ENCODE measurements at regions not wholly inside any gene's neighbourhood (a gene's known extent, or its start where the extent isn't known, plus 50 kb on each side); places are given as distances from the start of the nearest gene placed in this dataset.

DNA sequence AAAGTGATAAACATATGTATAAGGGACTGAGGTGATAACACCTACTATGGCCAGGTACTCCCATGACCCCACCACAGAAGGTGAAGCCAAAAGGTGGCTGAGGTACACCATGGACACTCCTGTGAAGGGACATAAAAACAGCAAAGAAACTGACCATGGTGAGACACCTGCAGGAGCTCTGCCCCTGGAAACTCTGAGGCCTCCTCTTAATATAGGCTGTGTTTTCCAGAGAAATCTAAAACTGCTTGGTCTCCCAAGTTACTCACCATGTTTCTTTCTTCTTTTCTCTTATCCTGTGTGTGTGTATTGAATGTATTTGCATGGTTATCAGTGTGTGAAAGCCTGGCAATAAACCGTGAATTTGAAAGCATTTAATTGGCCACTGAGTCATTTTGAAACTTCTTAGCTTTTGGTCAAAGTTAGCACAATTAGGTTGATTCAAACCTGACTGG lies 739.3 kb upstream of the GCFC2 start:
- no peak for DNase-seq (ENCODE audit: low read depth)

DNA sequence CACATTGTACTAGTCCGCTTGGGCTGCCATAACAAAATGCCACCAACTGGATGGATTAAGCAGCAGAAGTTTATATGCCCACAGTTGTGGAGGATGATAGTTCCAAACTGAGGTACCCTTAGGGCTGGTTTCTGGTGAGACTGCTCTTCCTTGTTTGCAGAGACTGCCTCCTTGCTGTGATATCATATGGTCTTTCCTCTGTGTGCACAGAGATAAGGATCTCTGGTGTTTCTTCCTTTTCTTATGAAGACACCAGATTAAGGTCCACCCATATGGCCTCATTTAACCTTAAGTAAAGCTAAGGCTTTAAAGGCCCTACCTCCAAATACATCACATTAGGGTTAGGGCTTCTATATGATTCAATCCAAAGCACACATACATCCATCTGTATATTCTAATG lies 738.2 kb upstream of the GCFC2 start:
- DNase-seq (ENCODE audit: low read depth): no peak

DNA sequence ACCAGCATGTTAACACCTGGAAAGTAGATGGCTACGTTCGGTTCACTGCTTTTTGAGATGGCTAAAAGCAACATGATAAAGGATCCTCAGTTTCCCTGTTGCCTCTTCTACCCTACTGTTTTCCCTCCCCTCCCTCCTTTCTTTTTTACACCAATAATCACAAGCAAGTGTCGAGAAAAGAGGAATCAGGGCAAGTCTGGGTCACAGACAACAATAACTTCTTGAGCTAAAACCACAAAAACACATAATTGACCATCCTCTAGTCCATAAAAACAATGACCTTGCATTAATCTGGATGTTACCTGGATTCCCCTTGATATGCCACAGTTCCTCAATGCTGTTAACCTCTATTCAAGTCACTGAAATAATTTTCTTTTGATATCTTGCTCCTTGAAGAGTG lies 736.6 kb upstream of the GCFC2 start:
- no peak for DNase-seq (ENCODE audit: low read depth)

DNA sequence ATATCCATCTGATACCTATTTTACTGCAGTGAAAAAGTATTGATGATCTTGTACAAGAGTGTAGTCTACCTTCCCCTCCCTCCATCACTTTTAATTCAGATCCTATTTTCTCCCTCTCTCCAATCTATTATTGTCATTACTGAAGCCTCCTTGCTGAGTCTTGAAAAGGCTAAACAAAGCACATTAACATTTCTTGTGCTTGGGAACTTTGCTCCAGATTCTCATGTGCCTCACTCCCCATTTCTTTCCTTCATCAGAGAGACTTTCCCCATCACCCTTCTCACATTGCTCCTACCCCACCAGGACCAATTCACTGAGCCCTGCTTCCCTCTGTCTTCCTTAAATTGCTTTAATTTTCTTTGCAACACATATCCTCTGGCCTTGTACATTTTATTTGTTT lies 736.2 kb upstream of the GCFC2 start:
- no peak for DNase-seq (ENCODE audit: low read depth)

DNA sequence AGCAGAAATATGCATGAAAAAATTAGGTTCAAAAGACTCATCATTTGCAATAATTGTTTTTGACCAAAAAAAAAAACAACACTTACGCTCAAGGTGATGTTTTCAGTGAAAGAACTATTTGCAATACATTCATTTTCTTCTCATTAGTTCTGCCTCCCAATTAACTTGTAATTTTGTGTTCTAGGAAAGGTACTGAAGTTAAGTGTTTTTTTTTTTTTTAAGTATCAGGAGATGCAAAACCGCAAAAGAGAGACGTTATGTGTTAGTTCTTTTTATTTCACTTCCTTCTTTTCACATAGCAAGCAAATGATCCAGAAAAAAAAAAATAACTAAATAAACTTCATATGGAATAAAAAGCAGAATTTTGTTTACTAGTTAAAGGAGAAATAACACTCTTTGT lies 735.2 kb upstream of the GCFC2 start:
- DNase-seq (ENCODE audit: low read depth): no peak

DNA sequence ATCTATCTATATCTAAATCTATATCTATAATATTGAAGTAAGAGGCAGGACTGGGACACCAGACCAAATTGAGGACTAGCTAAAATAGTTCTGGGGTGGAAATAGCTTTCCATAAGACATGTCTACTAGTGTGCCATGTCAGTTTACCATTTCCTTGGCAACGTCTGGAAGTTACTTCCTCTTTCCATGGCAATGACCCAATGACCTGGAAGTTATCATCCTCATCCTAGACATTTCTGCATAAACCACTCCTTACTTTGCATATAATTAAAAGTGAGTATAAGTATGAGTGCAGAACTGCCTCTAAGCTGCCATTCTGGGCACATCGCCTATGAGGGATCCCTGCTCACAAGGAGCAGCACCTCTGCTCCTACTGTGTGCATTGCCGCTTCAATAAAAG lies 734.0 kb upstream of the GCFC2 start:
- no peak for DNase-seq (ENCODE audit: low read depth)

DNA sequence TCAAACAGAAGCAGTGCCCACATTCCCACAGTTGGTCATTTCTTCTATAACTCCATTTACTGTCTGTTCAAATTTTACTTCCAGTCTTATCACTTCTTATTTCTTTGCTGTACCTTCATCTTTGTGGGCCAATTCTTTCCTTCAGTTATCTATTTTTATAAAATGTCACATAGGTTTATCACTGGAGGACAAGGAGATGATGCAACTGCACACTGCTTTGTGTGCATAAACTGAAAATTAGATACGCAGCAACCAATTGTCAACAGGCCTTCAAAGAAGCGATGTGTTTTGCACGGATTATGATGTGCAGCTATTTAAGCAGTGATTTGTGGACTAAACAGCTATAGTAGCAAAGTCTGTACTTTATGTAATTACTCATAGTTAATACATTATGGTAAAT lies 726.8 kb upstream of the GCFC2 start:
- no peak for DNase-seq (ENCODE audit: low read depth)

DNA sequence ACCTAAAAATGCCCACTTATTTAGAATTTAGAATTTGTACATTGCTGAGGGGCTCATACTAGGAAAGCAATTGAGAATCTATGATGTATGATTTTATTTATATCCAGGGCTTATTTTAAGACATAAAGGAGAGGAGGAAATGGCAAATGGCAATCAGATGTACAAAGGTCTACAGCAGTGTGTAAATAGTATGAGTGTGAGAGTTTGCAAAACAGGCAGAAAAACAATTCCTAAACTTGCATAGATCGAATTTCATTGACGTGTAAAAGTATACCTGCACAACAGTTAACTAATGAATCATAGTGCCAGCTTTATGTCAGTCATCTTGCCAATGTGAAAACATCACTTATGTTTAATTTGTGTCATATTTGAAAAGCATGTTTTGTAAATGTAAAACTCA lies 718.7 kb upstream of the GCFC2 start:
- DNase-seq (ENCODE audit: low read depth): no peak

DNA sequence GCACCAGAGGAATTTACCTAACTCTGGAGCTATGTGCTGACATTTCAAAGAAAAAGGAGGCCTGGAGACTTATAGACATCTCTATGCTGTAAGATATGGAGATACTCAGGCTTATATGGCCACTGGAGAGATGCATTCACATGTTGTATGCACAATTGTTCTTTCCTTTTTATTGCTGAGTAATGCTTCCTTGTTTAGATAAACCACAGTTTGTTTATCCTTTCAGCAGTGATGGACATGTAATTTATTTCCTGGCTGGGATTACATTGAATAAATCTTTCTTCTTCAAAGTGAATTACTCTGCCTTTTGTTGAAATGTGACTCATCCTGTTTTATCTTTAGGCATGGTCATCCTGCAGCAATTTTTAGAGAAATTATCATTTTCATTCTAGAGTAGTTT lies 716.7 kb upstream of the GCFC2 start:
- DNase-seq (ENCODE audit: low read depth): no peak

DNA sequence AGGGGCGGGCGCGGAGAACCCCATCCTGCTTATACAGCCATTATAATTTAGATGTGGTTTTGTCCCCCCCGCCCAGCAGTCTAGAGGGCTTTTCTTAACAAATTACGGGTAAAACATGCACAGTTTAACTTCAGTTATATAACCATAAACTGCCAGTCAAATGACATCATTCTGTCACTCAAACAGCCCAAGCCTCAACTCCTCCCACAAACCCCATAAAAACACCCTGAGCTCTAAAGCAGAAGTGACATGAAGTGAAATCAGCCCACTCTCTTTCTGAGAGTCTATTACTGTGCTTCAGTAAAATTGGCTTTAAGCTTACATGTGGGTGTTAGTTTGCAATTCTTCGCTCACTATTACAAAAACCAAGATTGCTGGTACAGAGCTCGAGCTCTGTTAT lies 705.1 kb upstream of the GCFC2 start:
- no peak for DNase-seq (ENCODE audit: low read depth)

DNA sequence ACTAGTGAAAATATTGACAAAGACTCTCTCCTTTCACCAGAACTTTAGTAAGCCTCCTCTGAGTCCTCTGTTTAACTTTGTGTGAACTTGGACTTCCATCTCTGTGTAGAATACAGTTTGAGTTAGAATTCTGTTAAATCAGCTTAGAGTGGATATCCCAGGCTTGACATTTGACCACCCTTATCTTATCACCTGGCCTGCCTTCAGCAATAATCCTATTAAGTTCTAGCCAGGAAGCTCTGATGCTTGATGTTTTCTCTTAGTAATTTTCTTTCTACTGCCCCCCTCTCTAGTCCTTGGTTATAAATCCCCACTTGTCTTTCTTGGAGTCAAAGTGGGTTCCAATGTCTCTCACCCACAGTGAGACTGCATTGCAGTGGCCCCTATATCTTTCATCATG lies 702.7 kb upstream of the GCFC2 start:
- DNase-seq (ENCODE audit: low read depth): no peak

DNA sequence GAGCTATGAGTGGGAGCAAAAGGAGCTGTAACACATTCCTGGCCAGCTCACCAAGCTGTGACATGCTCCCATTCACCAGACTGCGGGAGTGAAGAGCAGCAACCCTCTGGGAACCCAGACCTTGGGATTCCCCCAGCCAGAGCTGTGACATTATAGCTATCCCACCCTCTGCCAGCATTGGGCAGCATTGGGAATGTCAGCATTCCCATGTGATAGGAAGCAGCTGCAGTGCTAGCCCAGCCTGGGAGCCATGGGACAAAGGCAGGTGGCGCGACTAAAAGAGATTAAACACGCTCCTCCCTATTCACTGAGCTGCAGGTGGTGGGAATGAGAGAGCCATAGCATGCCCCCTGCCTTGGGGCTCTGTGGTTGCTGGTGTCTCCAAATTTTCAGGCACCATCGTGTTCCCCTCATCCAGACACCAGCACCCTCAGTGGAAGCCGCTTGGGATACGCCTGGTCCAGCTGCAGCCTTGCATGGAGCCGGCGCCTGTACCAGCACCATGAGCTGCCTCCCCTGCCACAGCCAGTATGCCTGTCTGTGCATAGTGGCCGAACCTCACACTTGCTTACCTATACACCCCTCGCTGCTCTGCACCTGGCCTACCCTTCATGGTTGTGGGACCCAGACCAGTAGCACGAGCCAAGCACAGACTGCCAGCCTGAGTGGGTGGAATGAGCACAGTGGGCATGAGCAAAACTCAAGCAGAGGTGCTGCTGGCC lies 695.6 kb upstream of the GCFC2 start:
- DNase-seq (ENCODE audit: low read depth): no peak

DNA sequence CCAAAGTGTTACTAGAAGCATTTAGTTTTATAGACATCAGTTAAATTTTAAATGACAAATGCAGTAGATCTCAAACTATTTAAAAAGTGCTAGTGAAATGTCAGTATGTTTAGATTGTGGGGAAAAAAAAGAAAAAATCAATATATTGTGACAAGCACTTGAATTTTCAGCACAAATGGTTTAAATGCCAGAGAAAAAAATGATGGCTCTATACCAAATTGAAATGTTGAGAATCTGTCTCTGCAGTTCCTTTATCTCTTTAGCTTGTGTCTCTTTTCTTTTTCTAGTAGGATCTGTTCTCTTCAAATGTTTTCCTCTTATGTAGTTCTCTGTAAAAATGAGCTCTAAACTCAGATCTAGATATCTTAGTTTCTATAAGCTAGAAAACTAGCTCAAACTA lies 682.6 kb upstream of the GCFC2 start:
- no peak for DNase-seq (ENCODE audit: low read depth)

DNA sequence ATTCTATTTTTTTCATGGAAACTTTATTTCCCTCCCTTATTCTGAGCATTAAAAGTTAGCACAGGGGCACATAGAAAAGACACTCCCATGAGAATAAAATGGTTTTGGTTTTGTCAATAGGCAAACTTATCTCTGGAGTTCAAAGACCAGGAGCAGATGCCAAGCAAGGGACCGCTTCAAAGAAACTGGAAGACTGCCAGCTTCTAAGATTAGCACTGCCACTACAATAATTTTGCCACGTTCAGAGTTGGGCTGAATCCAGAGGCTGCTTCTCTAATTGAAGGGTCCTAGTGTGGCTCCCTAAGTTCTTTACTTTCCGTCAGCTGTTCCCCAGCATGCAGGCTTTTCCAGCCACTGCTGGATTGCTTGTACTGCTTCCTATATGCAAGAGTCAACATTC lies 681.0 kb upstream of the GCFC2 start:
- DNase-seq (ENCODE audit: low read depth): no peak

DNA sequence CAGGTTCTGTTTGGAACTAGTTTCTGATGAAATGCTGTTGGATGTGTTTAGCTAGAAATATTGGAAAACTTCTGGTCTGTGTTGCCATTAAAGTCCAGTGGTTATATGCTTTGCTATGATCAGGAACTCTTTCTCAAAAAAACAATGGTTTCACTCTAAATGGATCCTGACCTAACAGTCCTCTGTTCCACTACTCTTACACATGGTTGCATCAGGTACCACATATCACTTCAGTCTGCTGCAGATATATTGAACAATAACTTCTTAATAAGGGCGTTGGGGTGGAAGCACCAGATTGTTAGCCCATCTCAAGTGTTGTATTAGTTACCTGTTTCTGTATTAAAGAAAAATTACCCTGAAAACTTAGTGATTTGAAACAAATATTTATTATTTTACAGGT lies 676.6 kb upstream of the GCFC2 start:
- no peak for DNase-seq (ENCODE audit: low read depth)

DNA sequence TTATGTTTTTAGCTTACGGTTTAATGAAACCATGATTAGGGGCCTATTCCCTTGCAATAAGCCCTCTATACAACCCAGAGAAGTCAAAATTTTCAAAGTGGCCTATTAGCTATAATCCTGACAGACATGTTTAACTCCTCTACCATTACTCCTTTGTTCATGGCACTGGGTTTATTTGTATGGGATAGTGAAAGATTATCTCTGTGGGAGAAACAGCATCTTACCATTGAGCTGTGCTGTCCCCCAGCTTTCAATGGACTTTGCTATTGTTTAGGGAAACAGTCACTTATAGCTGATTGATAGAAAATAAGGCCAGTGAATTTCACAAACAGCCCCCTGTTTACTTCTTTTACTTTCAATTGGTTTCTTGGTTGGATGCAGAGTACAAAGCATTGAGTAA lies 675.2 kb upstream of the GCFC2 start:
- DNase-seq (ENCODE audit: low read depth): no peak

DNA sequence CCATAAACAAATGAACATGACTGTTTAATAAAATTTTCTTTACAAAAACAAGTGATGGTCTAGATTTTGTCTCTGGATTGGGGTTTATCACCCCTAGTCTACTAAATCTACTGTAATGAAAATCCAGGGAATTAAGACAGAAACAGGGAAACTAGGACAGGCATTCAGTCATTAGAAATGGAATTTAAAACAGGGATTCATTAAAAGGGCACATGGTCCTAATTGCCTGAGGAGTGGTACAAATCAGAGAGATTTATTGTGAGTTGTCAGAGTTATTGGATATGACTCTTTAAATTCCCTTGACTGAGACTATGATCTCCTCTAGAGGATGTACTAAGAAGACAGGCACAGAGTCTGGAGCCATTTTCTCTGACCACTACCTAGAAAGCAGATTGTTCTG lies 670.9 kb upstream of the GCFC2 start:
- DNase-seq (ENCODE audit: low read depth): no peak

DNA sequence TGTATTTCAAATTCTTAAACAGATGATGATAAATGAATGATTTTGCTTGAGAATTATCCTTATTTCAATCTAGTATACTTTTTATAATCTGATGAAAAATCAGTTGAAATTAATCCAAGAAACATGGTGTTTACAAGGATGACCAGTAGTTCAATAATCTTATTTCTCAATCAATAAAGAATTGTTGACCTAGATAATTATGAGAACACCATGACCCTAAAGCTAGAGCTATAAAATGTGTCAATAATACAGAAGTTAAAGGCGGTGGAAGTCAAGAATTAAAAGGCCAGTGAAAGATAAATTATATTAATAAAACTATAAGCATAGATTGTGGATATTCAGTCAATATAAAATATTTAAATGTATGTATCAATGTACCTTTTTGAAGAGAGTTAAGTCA lies 667.4 kb upstream of the GCFC2 start:
- no peak for DNase-seq (ENCODE audit: low read depth)

DNA sequence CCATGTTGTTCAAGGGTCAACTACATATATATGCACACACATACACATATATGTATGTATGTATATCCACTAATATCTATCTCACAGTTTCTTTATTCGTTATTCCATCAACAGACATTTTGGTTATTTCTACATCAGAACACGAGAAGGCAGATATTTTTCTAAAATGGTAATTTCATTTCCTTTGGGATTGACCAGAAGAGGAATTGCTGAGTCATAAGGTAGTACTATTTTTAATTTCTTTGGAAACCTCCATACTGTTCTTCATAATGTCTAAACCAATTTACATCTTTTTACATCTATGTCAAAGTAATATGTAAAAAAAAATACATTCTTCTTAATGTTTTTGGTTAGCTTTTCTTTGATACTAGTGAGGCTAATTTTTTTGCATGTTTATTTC lies 630.7 kb upstream of the GCFC2 start:
- no peak for DNase-seq (ENCODE audit: low read depth)

DNA sequence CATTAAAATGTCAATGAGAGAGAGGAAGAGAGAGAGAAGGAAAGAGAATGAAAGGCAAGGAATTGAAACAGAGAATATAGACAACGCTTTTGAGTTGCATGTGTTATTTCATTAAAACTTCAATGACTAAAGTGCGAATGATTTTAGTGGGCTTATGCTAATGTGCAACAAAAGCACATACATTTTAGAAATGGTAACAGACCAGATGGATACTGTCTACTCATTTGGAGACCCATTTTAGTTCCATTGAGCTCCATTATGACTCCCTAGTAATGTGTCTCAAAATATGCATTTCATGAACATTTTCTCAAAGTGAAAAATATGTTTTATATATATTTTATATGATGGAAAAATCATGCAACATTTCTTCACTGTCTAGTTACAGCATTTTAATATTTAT lies 622.2 kb upstream of the GCFC2 start:
- DNase-seq (ENCODE audit: low read depth): no peak

DNA sequence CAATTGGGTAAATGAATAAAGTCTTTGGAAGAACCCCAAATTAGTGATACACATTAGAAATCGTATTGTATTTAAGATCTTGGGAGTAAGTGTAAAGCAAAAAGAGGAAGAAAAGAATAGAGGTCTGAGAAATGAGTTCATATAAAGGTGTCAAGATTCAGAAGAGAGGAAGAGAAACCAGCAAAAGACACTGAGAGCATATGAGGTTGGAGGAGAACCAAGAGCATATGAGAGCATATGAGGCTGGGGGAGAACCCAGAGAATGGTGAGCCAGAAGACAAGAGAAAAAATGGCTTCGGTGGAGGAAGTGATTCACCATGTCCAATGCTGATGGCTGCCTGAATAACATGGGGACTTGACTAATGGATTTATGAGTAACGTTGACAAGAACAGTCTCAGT lies 620.1 kb upstream of the GCFC2 start:
- DNase-seq (ENCODE audit: low read depth): no peak

DNA sequence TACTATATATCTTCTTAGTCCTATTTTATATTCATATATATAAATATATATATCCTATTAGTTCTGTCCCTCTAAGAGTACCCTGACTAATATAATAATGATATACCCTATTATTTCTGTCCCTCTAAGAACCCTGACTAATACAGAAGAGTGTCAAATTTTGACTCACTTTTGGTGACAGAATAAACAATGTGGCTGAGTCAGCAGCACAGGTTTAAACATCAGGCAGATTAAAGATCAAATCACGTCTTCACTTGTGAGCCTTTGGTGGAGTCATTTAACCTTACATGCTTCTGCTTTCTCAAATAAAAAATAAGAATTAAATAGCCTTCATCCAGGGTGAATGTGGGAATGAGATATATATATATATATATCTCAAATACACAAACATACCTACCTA lies 615.9 kb upstream of the GCFC2 start:
- no peak for DNase-seq (ENCODE audit: low read depth)

DNA sequence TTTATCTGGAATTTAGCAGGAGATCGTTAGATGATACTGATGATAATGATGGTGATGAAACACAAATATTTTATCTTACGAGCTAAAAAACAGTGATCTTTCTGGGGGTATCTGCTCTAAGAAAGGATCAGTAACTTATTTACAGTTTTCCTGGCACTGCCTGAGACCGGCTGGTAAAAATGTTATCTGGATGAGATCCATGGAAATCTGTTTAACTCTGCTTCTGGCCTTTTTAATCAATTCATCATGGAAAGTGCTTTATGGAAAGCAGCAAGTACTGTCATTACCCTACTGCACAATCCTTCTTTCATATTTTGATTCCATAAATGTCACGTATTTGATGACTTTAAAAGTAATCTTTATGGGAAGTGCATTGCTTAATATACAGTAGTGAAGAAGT lies 612.7 kb upstream of the GCFC2 start:
- no peak for DNase-seq (ENCODE audit: low read depth)

DNA sequence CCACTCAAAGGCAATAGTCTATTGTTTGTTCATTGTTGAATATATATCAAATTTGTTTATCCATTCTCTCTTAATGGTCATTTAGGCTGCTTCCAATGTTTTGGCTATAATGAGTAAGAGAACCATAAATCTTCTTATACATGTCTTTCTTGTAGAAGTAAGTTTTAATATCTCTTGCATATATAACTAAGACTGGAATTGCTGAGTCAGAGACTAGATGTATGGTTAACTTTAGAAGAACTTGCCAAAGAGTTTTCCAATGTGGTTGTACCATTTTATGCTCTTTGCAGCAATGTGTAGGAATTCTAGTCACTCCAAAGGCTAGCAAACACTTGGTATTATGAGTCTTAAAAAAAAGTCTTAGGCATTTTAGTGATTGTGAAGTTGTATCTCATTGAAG lies 610.0 kb upstream of the GCFC2 start:
- no peak for DNase-seq (ENCODE audit: low read depth)

DNA sequence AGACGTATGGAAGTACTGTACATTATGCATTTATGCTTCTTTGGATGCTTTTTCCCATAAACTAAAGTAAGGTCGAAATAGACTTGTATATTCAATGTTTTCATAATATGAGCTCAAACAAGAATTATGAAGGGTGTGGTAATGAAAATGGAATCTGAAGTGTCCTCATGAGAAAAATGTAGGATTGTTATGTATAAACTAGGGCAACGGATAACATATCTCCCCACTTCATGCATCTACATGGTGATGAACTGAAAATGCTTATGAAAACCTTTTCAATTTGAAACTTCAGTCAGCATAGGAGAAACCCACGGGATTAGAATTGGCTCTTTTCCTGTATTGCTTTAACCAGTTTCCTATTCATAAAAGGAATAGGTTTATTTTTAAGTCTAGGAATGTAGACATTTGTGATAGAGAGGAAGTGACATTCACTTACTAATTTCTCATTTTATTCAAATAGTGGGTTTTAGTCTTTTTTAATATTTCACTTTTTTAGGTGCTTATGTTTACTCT lies 608.2 kb upstream of the GCFC2 start:
- DNase-seq (ENCODE audit: low read depth): no peak

Data from fibroblast of gingiva (primary cell).